Smooth muscle cell (in vitro differentiated cells): ENCODE measurements at regions not wholly inside any gene's neighbourhood (a gene's known extent, or its start where the extent isn't known, plus 50 kb on each side); places are given as distances from the start of the nearest gene placed in this dataset.

Experiments
- DNase-seq: peaks from one replicate; lab custom pipeline; 2025; ENCODE audit not compliant: unreplicated experiment; lab: John Stamatoyannopoulos, UW
- H2AFZ ChIP-seq: fragments of 200-600 bp; sonication (generic); 2 replicates; pipeline ENCODE4 v1.6.0; 2016; ENCODE audit warnings: antibody characterized with exemption, low read depth, mild to moderate bottlenecking
- H3F3A ChIP-seq: fragments of 200-600 bp; sonication (generic); 2 replicates; pipeline ENCODE4 v1.6.0; 2017; ENCODE audit warnings: antibody characterized with exemption, low read depth
- H3K27ac ChIP-seq: fragments of 200-600 bp; sonication (generic); 2 replicates; pipeline ENCODE4 v1.5.1; 2016; ENCODE audit warnings: low read depth, mild to moderate bottlenecking
- H3K27me3 ChIP-seq: fragments of 200-600 bp; sonication (generic); 2 replicates; pipeline ENCODE4 v1.6.1; 2016; ENCODE audit warnings: low read depth, mild to moderate bottlenecking
- H3K36me3 ChIP-seq: fragments of 200-600 bp; sonication (generic); 2 replicates; pipeline ENCODE4 v1.5.1; 2016; ENCODE audit warnings: low read depth
- H3K4me1 ChIP-seq: fragments of 200-600 bp; sonication (generic); 2 replicates; pipeline ENCODE4 v1.5.1; 2016; ENCODE audit warnings: low read depth
- H3K4me2 ChIP-seq: fragments of 200-600 bp; sonication (generic); 2 replicates; pipeline ENCODE4 v1.6.0; 2016; ENCODE audit warnings: mild to moderate bottlenecking
- H3K4me3 ChIP-seq: fragments of 200-600 bp; sonication (generic); 2 replicates; pipeline ENCODE4 v1.5.1; 2016; ENCODE audit warnings: mild to moderate bottlenecking
- H3K79me2 ChIP-seq: fragments of 200-600 bp; sonication (generic); 2 replicates; pipeline ENCODE4 v1.6.0; 2016; ENCODE audit warnings: low read depth, mild to moderate bottlenecking
- H3K9ac ChIP-seq: fragments of 200-600 bp; sonication (generic); 2 replicates; pipeline ENCODE4 v1.6.0; 2016; ENCODE audit warnings: low read depth
- H3K9me3 ChIP-seq: fragments of 200-600 bp; sonication (generic); replicated peaks from 2 replicates; pipeline ENCODE4 v1.5.1; 2016; ENCODE audit warnings: low read depth
- H4K20me1 ChIP-seq: fragments of 200-600 bp; sonication (generic); 2 replicates; pipeline ENCODE4 v1.6.0; 2016; ENCODE audit warnings: low read depth
- CTCF ChIP-seq: fragments of 200-600 bp; sonication (generic); IDR thresholded peaks from 2 replicates; pipeline ENCODE4 v1.5.1; 2017; ENCODE audit warnings: borderline replicate concordance, mild to moderate bottlenecking, antibody characterized with exemption; ENCODE audit not compliant: insufficient read depth, poor library complexity, severe bottlenecking
- WGBS: methylation state at CpG from one replicate; pipeline ENCODE4 v1.1.7; 2016; ENCODE audit warnings: low lambda C conversion rate; 5-methylcytosine and 5-hydroxymethylcytosine counted together

- H3K4me3 ChIP-seq, result peak overlapping the region; percentile 7
- TF ChIP-seq CTCF, result no peak
- H3K9ac ChIP-seq, result peak overlapping the region; percentile 28
- no peaks in the 10 kb centered on the region for H3K79me2 ChIP-seq
- H3F3A ChIP-seq, result peaks cover 10% of the 10 kb centered on the region
- no peaks in the 10 kb centered on the region for H3K36me3 ChIP-seq
- H3K4me2 ChIP-seq, result peak overlapping the region; percentile 70
- H4K20me1 ChIP-seq, result no peaks in the 10 kb centered on the region
- 24% methylated on average over 16 of the region's 16 CpGs for WGBS
- peaks cover 8% of the 10 kb centered on the region for H3K4me1 ChIP-seq
- no peaks in the 10 kb centered on the region for H3K27me3 ChIP-seq
- peak overlapping the region; percentile 72 for H2AFZ ChIP-seq
- DNase-seq, result no peak
- H3K9me3 ChIP-seq, result no peaks in the 10 kb centered on the region
- H3K27ac ChIP-seq, result peak overlapping the region; percentile 82
Measured at GRCh38 chr2:200747668-200748618, 63.8 kb upstream of the BZW1 start.

GRCh38 chr2:200748779-200749178 lies 62.9 kb upstream of the BZW1 start:
- Histone ChIP-seq H3K79me2 (no peaks in the 10 kb centered on the region), H3K4me2 (no peak overlapping the region), H3K36me3 (no peaks in the 10 kb centered on the region), H4K20me1 (no peaks in the 10 kb centered on the region), H3K9me3 (no peaks in the 10 kb centered on the region), H3F3A (peaks cover 10% of the 10 kb centered on the region), H3K27me3 (no peaks in the 10 kb centered on the region), H3K27ac (peak overlapping the region; percentile 82), H3K9ac (no peak overlapping the region), H2AFZ (no peak overlapping the region), H3K4me3 (no peak overlapping the region), H3K4me1 (peaks cover 8% of the 10 kb centered on the region)
- no peak for TF ChIP-seq CTCF
- 100% methylated on average over 4 of the region's 4 CpGs for WGBS
- DNase-seq, result no peak

GRCh38 chr2:200749631-200750322 lies 61.9 kb upstream of the BZW1 start:
- Histone ChIP-seq H3K9me3 (no peaks in the 10 kb centered on the region), H4K20me1 (no peaks in the 10 kb centered on the region)

More at GRCh38 chr2:200749631-200750322, 61.9 kb upstream of the BZW1 start:
- Histone ChIP-seq H3K9ac (no peak overlapping the region), H3K27ac (no peak overlapping the region), H3K4me1 (peaks cover 8% of the 10 kb centered on the region), H2AFZ (no peak overlapping the region), H3K36me3 (no peaks in the 10 kb centered on the region), H3K79me2 (no peaks in the 10 kb centered on the region), H3K27me3 (no peaks in the 10 kb centered on the region), H3K4me2 (no peak overlapping the region), H3K4me3 (no peak overlapping the region), H3F3A (peaks cover 10% of the 10 kb centered on the region)
- DNase-seq, result no peak
- no peak for TF ChIP-seq CTCF
- WGBS, result 95% methylated on average over 4 of the region's 4 CpGs
